HG03439 (cell line): ENCODE measurements at regions not wholly inside any gene's neighbourhood (a gene's known extent, or its start where the extent isn't known, plus 50 kb on each side); places are given as distances from the start of the nearest gene placed in this dataset.

Experiments
- ATAC-seq: cut with Tn5 transposase; IDR thresholded peaks from one replicate; pipeline ENCODE4 v1.9.1; 2021; ENCODE audit warnings: mild to moderate bottlenecking, moderate library complexity; ENCODE audit not compliant: unreplicated experiment

DNA sequence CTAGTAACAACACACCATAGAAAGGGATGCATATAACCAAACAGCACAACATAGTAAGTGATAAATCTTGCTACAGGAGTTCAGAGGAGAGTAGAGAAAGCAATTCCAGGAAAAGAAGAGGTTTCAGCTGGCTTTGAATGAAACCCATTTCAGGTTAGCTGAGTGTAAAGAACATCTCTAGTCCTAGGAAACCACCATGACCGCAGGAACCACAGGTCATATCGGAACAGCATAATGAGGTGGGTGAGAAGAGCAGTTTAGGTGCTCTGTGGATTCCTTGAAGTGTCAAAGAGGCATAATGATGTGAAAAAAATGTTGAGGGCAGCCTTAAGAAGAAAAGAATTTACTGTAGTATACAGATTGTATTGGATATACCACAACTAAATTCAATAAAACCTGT lies 507.5 kb downstream of the MTRR start:
- ATAC-seq = no peak

- ATAC-seq = no peak
These were observed 513.0 kb downstream of the MTRR start for GRCh38 chr5:8381972-8382371.

- ATAC-seq = no peak
These were observed 513.5 kb downstream of the MTRR start for GRCh38 chr5:8382456-8382855.

DNA sequence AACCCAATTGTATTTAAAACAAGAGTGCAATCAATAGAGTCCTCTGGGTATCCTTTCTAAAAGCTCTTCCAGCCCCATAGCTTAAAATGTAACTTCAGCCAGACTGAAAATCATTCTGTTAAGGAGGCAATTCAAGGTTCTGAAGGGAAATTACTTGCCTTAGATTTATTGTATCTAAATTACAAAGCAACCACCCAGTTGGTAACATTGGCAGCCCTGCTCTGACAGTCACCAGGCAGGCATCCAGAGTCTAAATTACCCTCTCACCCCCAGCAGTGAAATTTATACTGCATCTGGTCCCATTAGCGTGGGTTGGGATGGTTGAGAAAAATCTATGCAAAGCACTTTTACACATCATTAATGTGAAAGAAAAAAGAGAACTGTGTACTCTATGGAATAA lies 514.7 kb downstream of the MTRR start:
- no peak for ATAC-seq

GRCh38 chr5:8386719-8387288 lies 517.9 kb downstream of the MTRR start:
- no peak for ATAC-seq

DNA sequence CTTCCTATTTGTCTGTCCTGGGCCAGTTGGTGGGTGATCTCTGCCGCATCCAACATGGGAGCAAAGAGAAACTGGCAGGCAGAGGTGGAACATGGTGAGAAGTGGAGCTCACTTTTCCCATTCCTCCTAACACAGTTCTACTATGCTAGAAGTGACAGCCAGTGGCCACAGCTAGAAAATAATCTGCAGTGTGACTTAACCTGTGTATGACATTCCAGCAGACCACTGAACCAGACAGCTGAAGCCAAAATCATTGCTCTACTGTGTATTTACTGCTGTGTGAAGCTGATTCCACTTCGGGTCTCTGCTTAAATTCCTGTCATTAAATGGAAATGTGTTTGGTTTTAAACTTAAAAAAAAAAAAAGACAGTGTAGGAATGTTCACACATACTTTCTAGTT lies 523.0 kb downstream of the MTRR start:
- no peak for ATAC-seq

GRCh38 chr5:8393240-8393639 lies 524.3 kb downstream of the MTRR start:
- no peak for ATAC-seq

GRCh38 chr5:8394965-8395364 lies 526.0 kb downstream of the MTRR start:
- no peak for ATAC-seq

DNA sequence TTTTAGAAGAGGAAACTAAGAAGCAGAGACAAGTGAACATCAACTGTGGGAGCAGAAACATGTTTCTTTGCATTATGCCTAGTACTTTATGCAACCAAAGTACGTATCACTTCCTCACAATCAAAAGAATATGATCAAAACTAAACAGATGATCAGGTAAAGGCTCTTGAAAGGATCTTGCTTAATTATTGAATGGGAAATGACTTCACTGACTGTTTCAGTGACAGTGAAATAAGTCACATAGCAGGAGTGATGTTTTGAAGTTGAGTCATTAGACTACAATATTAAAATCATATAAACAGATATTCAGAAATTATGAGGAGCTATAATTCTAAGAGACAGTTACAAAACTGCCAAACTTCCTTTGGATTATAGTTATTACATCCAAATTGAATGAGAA lies 527.3 kb downstream of the MTRR start:
- no peak for ATAC-seq

- ATAC-seq = no peak
These were observed 527.8 kb downstream of the MTRR start for GRCh38 chr5:8396756-8397155.

- ATAC-seq = no peak
These were observed 530.5 kb downstream of the MTRR start for GRCh38 chr5:8399471-8399870.

DNA sequence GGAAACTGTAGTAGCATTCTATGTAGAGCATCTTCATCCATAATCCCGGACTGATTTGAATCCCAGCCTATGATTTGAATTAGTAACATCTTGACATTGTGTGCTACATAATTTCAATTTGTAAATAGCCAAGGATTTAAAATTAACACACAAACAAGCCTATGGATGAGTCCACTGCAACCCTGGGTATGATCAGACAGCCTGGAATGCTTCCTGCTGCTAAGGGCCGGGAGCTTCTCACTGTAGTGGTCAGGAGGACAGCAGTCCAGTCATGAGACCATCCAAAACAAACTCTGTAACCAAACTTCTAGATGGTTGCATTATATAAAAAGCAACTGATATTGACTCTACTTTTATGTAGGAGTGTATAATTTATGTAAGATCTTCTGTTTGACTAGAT lies 539.3 kb downstream of the MTRR start:
- ATAC-seq = no peak

GRCh38 chr5:8410618-8411017 lies 541.7 kb downstream of the MTRR start:
- no peak for ATAC-seq

DNA sequence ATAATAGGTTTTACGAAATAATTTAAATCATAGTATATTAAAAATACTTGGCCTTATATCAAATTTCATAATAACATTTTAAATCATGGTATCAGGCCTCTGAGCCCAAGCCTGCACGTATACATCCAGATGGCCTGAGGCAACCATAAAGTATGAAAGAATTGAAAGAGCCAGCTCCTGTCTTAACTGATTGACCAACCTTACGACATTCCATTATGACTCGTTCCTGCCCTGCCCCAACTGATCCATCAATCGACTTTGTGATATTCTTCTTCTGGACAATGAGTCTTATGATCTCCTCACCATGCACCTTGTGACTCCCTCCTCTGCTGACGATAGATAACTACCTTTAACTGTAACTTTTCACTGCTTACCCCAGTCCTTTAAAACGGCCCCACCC lies 545.0 kb downstream of the MTRR start:
- no peak for ATAC-seq

DNA sequence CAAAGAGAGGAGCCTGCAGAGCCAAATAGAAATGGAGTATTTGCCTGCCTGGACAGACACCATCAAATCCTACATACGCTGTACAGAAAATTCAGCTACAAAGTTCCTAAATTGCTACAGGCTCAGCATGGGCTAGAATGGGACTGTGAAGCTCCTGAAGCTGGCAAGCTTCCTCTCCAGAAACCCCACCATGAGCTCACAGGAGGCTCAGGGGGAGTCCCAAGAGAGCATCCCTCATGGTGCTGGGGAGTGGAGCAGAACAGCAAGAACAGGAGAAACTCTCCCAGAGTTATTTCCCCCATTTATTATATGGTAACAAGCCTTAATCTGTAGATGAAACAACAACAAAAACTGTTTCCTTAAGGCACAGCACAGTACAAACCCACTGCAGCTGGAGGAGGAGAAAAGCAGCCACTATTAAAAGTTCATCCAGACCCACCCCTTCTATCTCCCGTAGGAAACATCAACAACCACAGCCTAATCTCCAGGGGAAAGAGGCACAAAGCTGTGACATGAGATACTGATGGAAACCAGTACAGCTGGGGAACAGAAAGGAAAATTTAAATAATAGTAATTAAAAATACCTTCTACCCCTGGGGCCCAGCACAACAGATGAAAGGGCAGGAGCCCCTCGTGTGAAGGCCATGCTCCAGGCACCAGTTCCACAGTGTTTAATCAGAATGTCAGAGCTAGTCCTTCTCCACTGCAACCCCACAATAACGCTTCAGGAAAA lies 548.5 kb downstream of the MTRR start:
- no peak for ATAC-seq

- no peak for ATAC-seq
These were observed 549.1 kb downstream of the MTRR start for GRCh38 chr5:8418049-8418426.

DNA sequence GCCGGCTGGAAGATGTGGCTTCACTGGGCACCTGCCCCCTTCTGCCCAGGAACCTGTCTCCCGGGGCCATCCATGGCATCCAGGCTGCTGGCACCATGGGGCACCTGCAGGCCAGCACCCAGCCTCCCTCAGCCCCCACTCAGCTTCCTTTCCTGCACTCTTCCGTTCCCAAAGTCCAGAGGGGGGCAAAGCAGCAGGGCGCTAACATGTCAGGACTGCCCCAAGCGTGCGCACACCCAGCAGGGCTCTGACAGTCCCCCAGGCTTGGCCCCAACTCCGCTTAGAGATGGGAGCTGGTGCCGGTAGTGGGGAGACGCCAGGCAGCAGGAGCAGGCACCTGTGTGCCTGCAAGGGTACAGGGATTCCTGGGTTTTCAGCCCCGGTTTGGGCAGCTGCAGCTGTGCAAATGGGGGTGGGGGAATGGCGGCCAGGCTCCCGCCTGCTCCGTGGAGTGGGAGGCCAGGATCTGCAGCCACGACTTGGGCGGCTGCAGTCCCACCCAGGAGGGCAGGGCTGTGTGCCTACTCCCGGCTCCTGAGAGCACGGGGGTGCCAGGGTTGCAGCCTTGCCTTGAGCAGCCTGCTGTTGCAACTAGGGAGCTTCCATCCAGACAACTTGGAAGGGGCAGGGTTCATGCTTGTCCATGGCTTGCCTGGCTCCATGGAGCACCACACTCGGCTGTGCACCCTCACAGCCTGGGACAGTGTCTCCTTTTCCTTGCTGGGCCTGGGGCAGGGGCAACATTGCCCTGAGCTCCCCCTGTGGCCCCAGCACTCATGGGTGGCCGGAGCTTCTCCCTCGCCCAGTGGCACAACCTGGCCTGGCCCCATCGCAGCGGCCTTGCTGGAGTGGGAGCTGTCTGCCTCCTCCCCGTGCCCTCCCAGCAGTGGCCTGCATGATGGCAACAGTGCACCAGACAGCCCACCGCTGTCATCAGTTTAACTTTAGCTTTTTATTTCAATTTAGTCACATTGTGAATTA lies 561.1 kb downstream of the MTRR start:
- ATAC-seq = no peak

GRCh38 chr5:8434501-8434900 lies 565.6 kb downstream of the MTRR start:
- ATAC-seq = no peak

- no peak for ATAC-seq
These were observed 568.0 kb downstream of the MTRR start for GRCh38 chr5:8436924-8437323.

DNA sequence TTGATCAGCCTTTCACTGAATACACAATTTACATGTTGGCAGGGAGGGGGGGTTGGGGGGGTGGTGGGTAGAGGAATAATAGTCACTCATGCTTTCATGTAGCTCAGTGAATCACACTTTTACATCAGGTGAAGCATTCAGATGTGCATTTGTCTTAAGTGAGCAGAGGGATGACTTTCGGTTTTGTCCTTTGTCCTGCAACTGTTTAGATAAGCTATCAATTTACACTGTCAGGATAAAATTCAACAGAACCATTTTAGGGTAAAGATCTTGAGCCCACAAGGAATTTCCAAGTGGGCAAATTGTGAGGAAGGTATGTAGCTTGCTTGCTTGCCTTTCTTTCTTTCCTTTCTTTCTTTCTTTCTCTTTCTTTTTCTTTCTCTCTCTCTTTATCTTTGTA lies 576.2 kb downstream of the MTRR start:
- ATAC-seq = no peak

GRCh38 chr5:8446179-8446578 lies 577.2 kb downstream of the MTRR start:
- ATAC-seq = no peak

GRCh38 chr5:8456846-8457186 lies 587.9 kb downstream of the MTRR start:
- ATAC-seq = no peak
